Esophagus muscularis mucosa (tissue), 4 donors: ENCODE measurements at regions not wholly inside any gene's neighbourhood (a gene's known extent, or its start where the extent isn't known, plus 50 kb on each side); places are given as distances from the start of the nearest gene placed in this dataset.

Experiments used
- DNase-seq: peaks from one replicate; pipeline ENCODE4 v3.0.0-alpha.2; 2017; ENCODE audit errors: extremely low spot score
- H3K27ac ChIP-seq, 4 donors: fragments of 200-600 bp; sonication (generic); replicated peaks in 1 of 4; 1 replicate in 3 of 4; 2 replicates in 1 of 4; pipeline ENCODE4 v1.5.1; 2016 to 2019; ENCODE audit warnings: mild to moderate bottlenecking in 1 of 4
- H3K27me3 ChIP-seq, 4 donors: fragments of 200-600 bp; sonication (generic); one replicate each; pipeline versions ENCODE4 v1.5.1 to v1.6.0; 2016 to 2019
- H3K36me3 ChIP-seq, 4 donors: fragments of 200-600 bp; sonication (generic); one replicate each; pipeline ENCODE4 v1.5.1; 2016 to 2019
- H3K4me1 ChIP-seq, 4 donors: fragments of 200-600 bp; sonication (generic); one replicate each; pipeline ENCODE4 v1.5.1; 2016 to 2019
- H3K4me3 ChIP-seq, 4 donors: fragments of 200-600 bp; sonication (generic); 1 replicate in 2 of 4; 2 replicates in 2 of 4; pipeline ENCODE4 v1.5.1; 2016 to 2019; ENCODE audit warnings: mild to moderate bottlenecking in 4 of 4, moderate library complexity in 1 of 4
- H3K9me3 ChIP-seq, 4 donors: fragments of 200-600 bp; sonication (generic); 1 replicate in 3 of 4; 2 replicates in 1 of 4; pipeline ENCODE4 v1.5.1; 2016 to 2019
- EP300 ChIP-seq: sonication (generic); formaldehyde crosslinking; IDR thresholded peaks from one replicate; pipeline ENCODE4 v1.6.1; 2017; ENCODE audit warnings: antibody characterized with exemption
- POLR2A ChIP-seq: fragments of 450-650 bp; IDR thresholded peaks from one replicate; pipeline ENCODE4 v1.6.1; 2017; ENCODE audit warnings: antibody characterized with exemption, moderate library complexity, mild to moderate bottlenecking, low read depth
- POLR2AphosphoS5 ChIP-seq, 2 donors: sonication (generic); formaldehyde crosslinking; IDR thresholded peaks; one replicate each; pipeline ENCODE4 v1.6.1; 2017; ENCODE audit warnings: antibody characterized with exemption in 2 of 2
- WGBS: methylation state at CpG from one replicate; pipeline ENCODE4 v1.1.5; 2018; 5-methylcytosine and 5-hydroxymethylcytosine counted together
- intact Hi-C: fragments of 100-400 bp; cut with DNase I; formaldehyde crosslinking; loops from one replicate; pipeline ENCODE4 v1.15.1; 2023
- TF ChIP-seq, protein P1 (sequence below), 3 experiments: fragments of 200-600 bp in 2 of 3; fragments of 450-650 bp in 1 of 3; sonication (generic) in 2 of 3; IDR thresholded peaks; one replicate each; pipeline ENCODE4 v1.5.1; 2017 to 2019; ENCODE audit warnings: antibody characterized with exemption in 3 of 3, mild to moderate bottlenecking in 2 of 3, moderate library complexity in 1 of 3

DNA sequence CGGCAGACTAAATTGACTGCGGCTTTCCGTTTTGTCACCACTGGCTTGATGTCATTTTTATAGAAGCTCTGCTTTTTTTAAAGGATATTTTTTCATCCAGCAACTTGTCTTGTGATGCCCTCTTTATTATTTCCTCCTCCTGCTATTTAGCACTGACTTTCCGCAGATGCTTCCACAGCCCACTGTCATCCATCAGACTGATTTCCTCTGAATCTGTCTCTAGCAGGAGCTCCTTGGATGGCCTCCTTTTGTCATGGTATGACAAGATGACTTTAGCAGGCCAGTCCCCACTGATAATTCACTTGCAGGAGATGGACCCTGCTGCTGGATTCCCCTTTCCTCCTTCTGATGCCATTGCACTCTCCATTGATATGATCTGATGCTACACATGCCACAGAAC lies 454.6 kb downstream of the TSN start:
- no peaks in the 10 kb centered on the region for H3K9me3 ChIP-seq
- no peak overlapping the region for H3K4me3 ChIP-seq
- intact Hi-C loops = no loop called here
- TF ChIP-seq, protein P1, sequence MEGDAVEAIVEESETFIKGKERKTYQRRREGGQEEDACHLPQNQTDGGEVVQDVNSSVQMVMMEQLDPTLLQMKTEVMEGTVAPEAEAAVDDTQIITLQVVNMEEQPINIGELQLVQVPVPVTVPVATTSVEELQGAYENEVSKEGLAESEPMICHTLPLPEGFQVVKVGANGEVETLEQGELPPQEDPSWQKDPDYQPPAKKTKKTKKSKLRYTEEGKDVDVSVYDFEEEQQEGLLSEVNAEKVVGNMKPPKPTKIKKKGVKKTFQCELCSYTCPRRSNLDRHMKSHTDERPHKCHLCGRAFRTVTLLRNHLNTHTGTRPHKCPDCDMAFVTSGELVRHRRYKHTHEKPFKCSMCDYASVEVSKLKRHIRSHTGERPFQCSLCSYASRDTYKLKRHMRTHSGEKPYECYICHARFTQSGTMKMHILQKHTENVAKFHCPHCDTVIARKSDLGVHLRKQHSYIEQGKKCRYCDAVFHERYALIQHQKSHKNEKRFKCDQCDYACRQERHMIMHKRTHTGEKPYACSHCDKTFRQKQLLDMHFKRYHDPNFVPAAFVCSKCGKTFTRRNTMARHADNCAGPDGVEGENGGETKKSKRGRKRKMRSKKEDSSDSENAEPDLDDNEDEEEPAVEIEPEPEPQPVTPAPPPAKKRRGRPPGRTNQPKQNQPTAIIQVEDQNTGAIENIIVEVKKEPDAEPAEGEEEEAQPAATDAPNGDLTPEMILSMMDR (IDR thresholded peaks at IDR 0.05) = no peak
- TF ChIP-seq POLR2AphosphoS5 (IDR thresholded peaks at IDR 0.05) (no peak), EP300 (no peak), POLR2A (no peak)
- H3K27ac ChIP-seq = no peak overlapping the region
- H3K36me3 ChIP-seq = no peaks in the 10 kb centered on the region
- WGBS = 92% methylated on average over 4 of the region's 4 CpGs
- DNase-seq = no peak
- H3K27me3 ChIP-seq = no peaks in the 10 kb centered on the region
- H3K4me1 ChIP-seq = no peaks in the 10 kb centered on the region

DNA sequence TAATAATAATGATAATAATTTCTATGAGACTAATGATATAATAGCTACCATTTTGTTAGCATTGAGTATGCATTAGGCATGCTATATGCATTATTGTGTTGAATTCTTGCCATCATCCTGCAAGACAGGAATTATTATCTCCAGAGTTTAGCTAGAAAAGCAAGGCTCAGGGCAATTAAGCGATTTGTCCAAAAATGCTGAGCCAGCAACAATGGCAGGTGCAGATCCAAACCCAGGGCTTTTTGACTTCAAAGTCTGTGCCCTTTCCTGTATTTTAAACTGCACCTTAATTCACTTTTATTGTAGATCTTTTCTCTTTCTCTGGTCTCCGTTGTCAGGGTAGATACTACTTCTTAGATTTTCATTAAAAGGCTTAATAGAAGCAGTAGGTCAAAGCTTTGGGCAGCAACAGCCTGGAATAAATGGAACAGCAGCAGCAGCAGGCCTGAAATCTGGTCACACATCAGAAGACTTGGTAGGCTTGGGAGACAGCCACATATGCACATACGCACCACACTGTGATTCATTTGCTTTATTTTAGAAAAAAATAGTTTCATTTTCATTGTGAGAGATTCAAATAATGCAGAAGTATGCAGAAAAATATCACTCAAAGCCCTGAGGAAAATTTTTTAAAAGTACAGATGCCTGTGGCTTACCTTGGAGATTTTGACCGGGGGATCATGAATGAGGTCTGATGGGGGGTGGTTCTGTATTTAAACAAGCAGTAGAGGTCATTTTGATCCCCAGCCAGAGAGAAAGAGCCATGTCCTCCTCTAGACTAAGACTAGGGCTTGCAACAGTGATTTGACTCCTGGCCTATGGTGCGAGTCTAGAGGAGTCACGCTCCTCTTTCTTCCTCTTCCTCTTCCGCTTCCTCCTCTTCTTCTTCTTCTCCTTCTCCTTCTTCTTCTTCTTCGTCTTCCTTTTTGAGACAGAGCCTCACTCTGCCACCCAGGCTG lies 455.7 kb downstream of the TSN start:
- intact Hi-C loops = no loop called here
- 88% methylated on average over 8 of the region's 8 CpGs for WGBS
- TF ChIP-seq POLR2AphosphoS5 (IDR thresholded peaks at IDR 0.05) (no peak), EP300 (no peak), POLR2A (no peak)
- TF ChIP-seq, protein P1 (IDR thresholded peaks at IDR 0.05) = no peak
- no peaks in the 10 kb centered on the region for H3K9me3 ChIP-seq
- no peak overlapping the region for H3K4me3 ChIP-seq
- no peaks in the 10 kb centered on the region for H3K27me3 ChIP-seq
- no peaks in the 10 kb centered on the region for H3K36me3 ChIP-seq
- no peak overlapping the region for H3K27ac ChIP-seq
- no peaks in the 10 kb centered on the region for H3K4me1 ChIP-seq
- DNase-seq = no peak

DNA sequence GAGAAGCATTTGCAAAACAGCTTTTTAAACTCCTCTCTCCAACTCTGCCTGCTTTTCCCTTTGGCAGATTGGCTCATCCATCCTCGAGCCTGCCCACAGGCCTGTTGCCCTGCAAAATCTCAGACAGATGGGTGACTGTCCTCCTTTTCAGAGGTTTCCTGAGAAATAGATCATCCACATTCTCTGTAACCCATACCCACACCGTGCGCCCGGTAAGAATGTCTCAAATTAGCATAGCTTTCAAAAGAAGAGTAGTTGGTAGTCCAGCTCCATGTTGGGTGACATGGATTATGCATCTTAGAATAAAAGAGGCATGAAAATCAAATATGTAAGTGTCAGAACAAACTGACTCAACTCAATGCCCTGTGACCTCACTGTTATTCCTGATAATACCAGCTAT lies 457.9 kb downstream of the TSN start:
- Histone ChIP-seq H3K4me3 (no peak overlapping the region), H3K4me1 (no peaks in the 10 kb centered on the region), H3K36me3 (no peaks in the 10 kb centered on the region), H3K27me3 (peaks cover 0 to 3% (median 0%) of the 10 kb centered on the region in 4 donors), H3K27ac (no peak overlapping the region), H3K9me3 (no peaks in the 10 kb centered on the region)
- WGBS = 92% methylated on average over 4 of the region's 4 CpGs
- intact Hi-C loops = no loop called here
- no peak for DNase-seq
- TF ChIP-seq, protein P1 (IDR thresholded peaks at IDR 0.05) = no peak
- TF ChIP-seq POLR2AphosphoS5 (IDR thresholded peaks at IDR 0.05) (no peak), POLR2A (no peak), EP300 (no peak)

DNA sequence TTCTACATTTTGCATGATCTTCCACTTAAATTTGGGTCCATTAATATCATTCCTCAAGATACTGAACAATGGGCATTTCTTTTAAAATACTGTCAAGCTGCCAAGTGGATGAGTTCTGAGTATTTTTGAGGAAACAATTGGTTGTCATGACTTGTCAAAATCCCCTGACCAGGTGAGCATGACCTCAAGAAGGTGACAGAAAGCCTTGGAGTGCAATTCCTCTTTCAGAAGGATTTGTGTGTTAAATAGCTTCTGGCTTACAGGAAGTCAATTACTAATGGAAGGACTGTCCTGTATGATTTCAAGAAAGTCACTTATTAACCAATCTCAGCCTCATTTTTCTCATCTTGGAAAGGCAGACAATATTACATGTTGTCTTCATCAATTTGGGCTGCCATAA lies 460.6 kb downstream of the TSN start:
- H3K4me1 ChIP-seq = no peaks in the 10 kb centered on the region
- no peaks in the 10 kb centered on the region for H3K36me3 ChIP-seq
- peaks cover 0 to 6% (median 0%) of the 10 kb centered on the region in 4 donors for H3K27me3 ChIP-seq
- H3K27ac ChIP-seq = no peak overlapping the region
- intact Hi-C loops = no loop called here
- TF ChIP-seq POLR2A (no peak), POLR2AphosphoS5 (IDR thresholded peaks at IDR 0.05) (no peak), EP300 (no peak)
- TF ChIP-seq, protein P1 (IDR thresholded peaks at IDR 0.05) = no peak
- H3K9me3 ChIP-seq = no peaks in the 10 kb centered on the region
- DNase-seq = no peak
- H3K4me3 ChIP-seq = no peak overlapping the region
